ENCODE measurements at regions not wholly inside any gene's neighbourhood (a gene's known extent, or its start where the extent isn't known, plus 50 kb on each side); places are given as distances from the start of the nearest gene placed in this dataset.
A peak's percentile ranks its signal among the peaks of the same experiment; 100 is the strongest.

- DNase-seq = no peak
These were observed 54.4 kb downstream of the NIBAN1 start for GRCh38 chr1:184919892-184920291.

- no peak for DNase-seq
These were observed 58.7 kb downstream of the NIBAN1 start for GRCh38 chr1:184915463-184916090.

- no peak for DNase-seq
These were observed 60.2 kb downstream of the NIBAN1 start for GRCh38 chr1:184914149-184914548.

GRCh38 chr1:184912392-184912791 is 61.9 kb downstream of the NIBAN1 start:
- no peak for DNase-seq

GRCh38 chr1:184911830-184912229 is 62.5 kb downstream of the NIBAN1 start:
- no peak for DNase-seq

- DNase-seq = no peak
These were observed 63.1 kb downstream of the NIBAN1 start for GRCh38 chr1:184911103-184911745.

GRCh38 chr1:184910691-184911091 is 63.6 kb downstream of the NIBAN1 start:
- DNase-seq = no peak

- no peak for DNase-seq
These were observed 64.3 kb downstream of the NIBAN1 start for GRCh38 chr1:184910005-184910404.

GRCh38 chr1:184909019-184909418 is 65.3 kb downstream of the NIBAN1 start:
- DNase-seq = no peak

GRCh38 chr1:184908506-184908905 is 65.8 kb downstream of the NIBAN1 start:
- no peak for DNase-seq

GRCh38 chr1:184907500-184907899 is 66.8 kb downstream of the NIBAN1 start:
- DNase-seq = no peak

- DNase-seq = no peak
These were observed 67.5 kb downstream of the NIBAN1 start for GRCh38 chr1:184906761-184907160.

GRCh38 chr1:184905601-184906322 is 68.5 kb downstream of the NIBAN1 start:
- no peak for DNase-seq

- no peak for DNase-seq
These were observed 71.1 kb downstream of the NIBAN1 start for GRCh38 chr1:184903111-184903692.

- no peak for DNase-seq
These were observed 73.8 kb downstream of the NIBAN1 start for GRCh38 chr1:184900507-184900906.

- no peak for DNase-seq
These were observed 78.3 kb downstream of the NIBAN1 start for GRCh38 chr1:184896000-184896399.

GRCh38 chr1:184895086-184895485 is 79.2 kb downstream of the NIBAN1 start:
- no peak for DNase-seq

- DNase-seq = no peak
These were observed 80.6 kb downstream of the NIBAN1 start for GRCh38 chr1:184893695-184894094.

GRCh38 chr1:184892116-184892515 is 82.2 kb downstream of the NIBAN1 start:
- no peak for DNase-seq

- no peak for DNase-seq
These were observed 82.9 kb downstream of the NIBAN1 start for GRCh38 chr1:184891440-184891839.

GRCh38 chr1:184890539-184890973 is 83.8 kb downstream of the NIBAN1 start:
- peak in 1 of 2 experiments; percentile 13 for DNase-seq

GRCh38 chr1:184889902-184890301 is 84.4 kb downstream of the NIBAN1 start:
- no peak for DNase-seq

- DNase-seq = no peak
These were observed 85.1 kb downstream of the NIBAN1 start for GRCh38 chr1:184889166-184889565.

GRCh38 chr1:184888505-184888904 is 85.8 kb downstream of the NIBAN1 start:
- DNase-seq = no peak

Data from stimulated activated CD4-positive, alpha-beta T cell treated with anti-CD3 and anti-CD28 coated beads, Interleukin-4, amount 100 ng/mL, for 4 hours (primary cell).